Endothelial cell of umbilical vein (primary cell): ENCODE measurements at regions not wholly inside any gene's neighbourhood (a gene's known extent, or its start where the extent isn't known, plus 50 kb on each side); places are given as distances from the start of the nearest gene placed in this dataset.

Experiments used
- BruUV-seq: library from RNA; stranded (reverse); fragments of 400-500 nt; replicated peaks from 2 replicates; lab custom pipeline; 2021; lab: Mats Ljungman, UMichigan
- CTCF ChIA-PET: fragments of 300-600, 350-600 bp; sonication (Branson Sonifier 250); formaldehyde crosslinking; loops from one replicate; lab custom pipeline; 2021; ENCODE audit warnings: antibody characterized with exemption, inconsistent platforms; lab: Charles Lee
- POLR2A ChIA-PET: fragments of 300-600, 350-600 bp; sonication (Branson Sonifier 250); formaldehyde crosslinking; loops from one replicate; lab custom pipeline; 2021; ENCODE audit warnings: antibody characterized with exemption, inconsistent platforms; lab: Charles Lee
- DNase-seq: peaks from one replicate; pipeline ENCODE4 v3.0.0-alpha.2; 2011; ENCODE audit warnings: low read depth, low spot score
- FAIRE-seq: peaks from 2 replicates; lab custom pipeline; 2011; peaks lifted over from hg19 to GRCh38; lab: Jason Lieb, UNC
- H2AFZ ChIP-seq: 2 replicates; pipeline ENCODE4 v1.6.0; 2012; ENCODE audit warnings: low read depth, low read length, control low read depth, inconsistent platforms
- H3K27ac ChIP-seq: 2 replicates; pipeline ENCODE4 v1.5.1; 2011; ENCODE audit warnings: low read depth, mild to moderate bottlenecking, control low read depth, low read length, moderate library complexity; ENCODE audit not compliant: insufficient read depth
- H3K27me3 ChIP-seq, 2 experiments: 2 replicates each; pipeline versions ENCODE4 v1.6.0 to v1.6.1; 2011; ENCODE audit warnings: low read length in 2 of 2, mixed read lengths in 1 of 2; ENCODE audit not compliant: control insufficient read depth in 2 of 2, insufficient read depth in 2 of 2
- H3K36me3 ChIP-seq, 2 experiments: 2 replicates in 1 of 2; 3 replicates in 1 of 2; pipeline ENCODE4 v1.5.1; 2011; ENCODE audit warnings: low read length in 2 of 2, mild to moderate bottlenecking in 1 of 2, moderate library complexity in 1 of 2; ENCODE audit not compliant: control insufficient read depth in 2 of 2, insufficient read depth in 2 of 2; ENCODE audit errors: extremely low read depth in 1 of 2
- H3K4me1 ChIP-seq: 3 replicates; pipeline ENCODE4 v1.5.1; 2011; ENCODE audit warnings: mild to moderate bottlenecking, low read length; ENCODE audit not compliant: control insufficient read depth, insufficient read depth; ENCODE audit errors: extremely low read depth
- H3K4me2 ChIP-seq: 2 replicates; pipeline ENCODE4 v1.6.1; 2011; ENCODE audit warnings: low read length, control low read depth, mixed read lengths; ENCODE audit not compliant: insufficient read depth
- H3K4me3 ChIP-seq, 3 experiments: fragments of 200-600 bp in 1 of 3; sonication (generic), shearing (Covaris generic) in 1 of 3; replicated peaks in 1 of 3; 2 replicates each; pipeline ENCODE4 v1.5.1; 2011 to 2016; ENCODE audit warnings: control low read depth in 3 of 3, low read length in 3 of 3, mild to moderate bottlenecking in 2 of 3, inconsistent platforms in 1 of 3, low read depth in 1 of 3, moderate library complexity in 1 of 3; ENCODE audit not compliant: insufficient read depth in 1 of 3
- H3K79me2 ChIP-seq: 2 replicates; pipeline ENCODE4 v1.6.0; 2012; ENCODE audit warnings: low read length, inconsistent platforms; ENCODE audit not compliant: control insufficient read depth, insufficient read depth
- H3K9ac ChIP-seq: replicated peaks from 2 replicates; pipeline ENCODE3; 2011; ENCODE audit warnings: low read length, control low read depth; ENCODE audit not compliant: insufficient read depth; ENCODE audit errors: extremely low read depth
- H3K9me1 ChIP-seq: replicated peaks from 3 replicates; pipeline ENCODE4 v1.6.0; 2011; ENCODE audit warnings: mild to moderate bottlenecking, low read length; ENCODE audit not compliant: control insufficient read depth, insufficient read depth; ENCODE audit errors: extremely low read depth
- H3K9me3 ChIP-seq: replicated peaks from 2 replicates; pipeline ENCODE4 v1.5.1; 2012; ENCODE audit warnings: low read length, inconsistent platforms; ENCODE audit not compliant: control insufficient read depth, insufficient read depth
- H4K20me1 ChIP-seq: replicated peaks from 2 replicates; pipeline ENCODE3; 2011; ENCODE audit warnings: mild to moderate bottlenecking, low read length; ENCODE audit not compliant: control insufficient read depth, insufficient read depth; ENCODE audit errors: extremely low read depth
- CTCF ChIP-seq, 2 donors: IDR thresholded peaks; 1 replicate in 1 of 2; 2 replicates in 1 of 2; pipeline ENCODE4 v1.5.1; 2011; ENCODE audit warnings: low read length in 2 of 2, mild to moderate bottlenecking in 2 of 2, moderate library complexity in 2 of 2, control low read depth in 1 of 2, inconsistent platforms in 1 of 2, low read depth in 1 of 2; ENCODE audit not compliant: insufficient read depth in 1 of 2; ENCODE audit errors: extremely low read depth in 1 of 2
- EZH2 ChIP-seq: IDR thresholded peaks from 2 replicates; pipeline ENCODE4 v1.6.1; 2012; ENCODE audit warnings: borderline replicate concordance, low read depth, mild to moderate bottlenecking, moderate library complexity, low read length, inconsistent platforms; ENCODE audit not compliant: severe bottlenecking
- FOS ChIP-seq: IDR thresholded peaks from 2 replicates; pipeline ENCODE4 v1.6.1; 2011; ENCODE audit warnings: mild to moderate bottlenecking, low read length, moderate library complexity, borderline replicate concordance; ENCODE audit not compliant: insufficient read depth
- GATA2 ChIP-seq: IDR thresholded peaks from 2 replicates; pipeline ENCODE4 v1.7.0; 2011; ENCODE audit warnings: low read depth, mild to moderate bottlenecking, moderate library complexity, mixed read lengths, low read length; ENCODE audit not compliant: insufficient read length, insufficient read depth
- JUN ChIP-seq: IDR thresholded peaks from 2 replicates; pipeline ENCODE4 v1.6.1; 2011; ENCODE audit warnings: borderline replicate concordance, low read depth; ENCODE audit not compliant: insufficient read length, insufficient read depth
- MAX ChIP-seq: IDR thresholded peaks from 2 replicates; pipeline ENCODE4 v1.6.1; 2011; ENCODE audit not compliant: insufficient read depth, insufficient read length
- MYC ChIP-seq: IDR thresholded peaks from one replicate; pipeline ENCODE4 v1.6.1; 2011; ENCODE audit warnings: mild to moderate bottlenecking, low read depth, low read length
- POLR2A ChIP-seq: IDR thresholded peaks from 2 replicates; pipeline ENCODE4 v1.6.1; 2012; ENCODE audit warnings: low read depth, mild to moderate bottlenecking, control low read depth, low read length
- POLR2AphosphoS5 ChIP-seq: IDR thresholded peaks from 2 replicates; pipeline ENCODE4 v1.6.1; 2012; ENCODE audit warnings: low read depth, mild to moderate bottlenecking, control low read depth, low read length, moderate library complexity; ENCODE audit not compliant: insufficient read depth
- dilution Hi-C: fragments of 300-500 bp; cut with MboI; formaldehyde crosslinking; loops from one replicate; pipeline ENCODE4 v1.15.0; 2019; ENCODE audit warnings: low sequenced_read_pairs; ENCODE audit not compliant: extremely low pct_ligation_motif_present
- intact Hi-C: fragments of 100-400 bp; cut with micrococcal nuclease; formaldehyde crosslinking; loops from one replicate; pipeline ENCODE4 v1.10.0; 2022

- BruUV-seq: no TSS peak
- no peaks in the 10 kb centered on the region for H3K9me3 ChIP-seq
- ChIA-PET POLR2A (no interaction called here), CTCF (no interaction called here)
- H3K79me2 ChIP-seq: no peaks in the 10 kb centered on the region
- intact Hi-C loops (no loop called here), dilution Hi-C loops (no loop called here)
- no peaks in the 10 kb centered on the region for H3K27me3 ChIP-seq
- DNase-seq (no peak), FAIRE-seq (no peak)
- no peaks in the 10 kb centered on the region for H3K36me3 ChIP-seq
- no peaks in the 10 kb centered on the region for H3K9me1 ChIP-seq
- no peak overlapping the region for H3K4me3 ChIP-seq
- no peak overlapping the region for H2AFZ ChIP-seq
- TF ChIP-seq JUN (no peak), EZH2 (no peak), MAX (no peak), POLR2A (no peak), FOS (no peak), GATA2 (no peak), POLR2AphosphoS5 (no peak), MYC (no peak), CTCF (IDR thresholded peaks at IDR 0.05; ENCODE audit: extremely low read depth in 1 of 2, insufficient read depth in 1 of 2, low read depth in 1 of 2, low read length in 2 of 2) (no peak)
- H4K20me1 ChIP-seq: no peaks in the 10 kb centered on the region
- H3K4me2 ChIP-seq: no peak overlapping the region
- H3K9ac ChIP-seq: no peak overlapping the region
- no peaks in the 10 kb centered on the region for H3K4me1 ChIP-seq
- H3K27ac ChIP-seq: no peak overlapping the region
Observed at GRCh38 chr1:177615251-177615650, 354.6 kb downstream of the SEC16B start.
